VCaP (cell line): ENCODE measurements at regions not wholly inside any gene's neighbourhood (a gene's known extent, or its start where the extent isn't known, plus 50 kb on each side); places are given as distances from the start of the nearest gene placed in this dataset.
"Not testable (repeated sequence)": the region's sequence is repeated elsewhere in the genome, so short reads cannot be mapped to it uniquely, and the experiment has no call there.

Experiments
- H3K27ac ChIP-seq: fragments of 450-650 bp; 2 replicates; pipeline ENCODE4 v1.5.1; 2017
- TF ChIP-seq, protein P1 (sequence below): fragments of 450-650 bp; conservative IDR thresholded peaks from 2 replicates; pipeline ENCODE4 v1.5.1; 2017; ENCODE audit warnings: mild to moderate bottlenecking, moderate library complexity

DNA sequence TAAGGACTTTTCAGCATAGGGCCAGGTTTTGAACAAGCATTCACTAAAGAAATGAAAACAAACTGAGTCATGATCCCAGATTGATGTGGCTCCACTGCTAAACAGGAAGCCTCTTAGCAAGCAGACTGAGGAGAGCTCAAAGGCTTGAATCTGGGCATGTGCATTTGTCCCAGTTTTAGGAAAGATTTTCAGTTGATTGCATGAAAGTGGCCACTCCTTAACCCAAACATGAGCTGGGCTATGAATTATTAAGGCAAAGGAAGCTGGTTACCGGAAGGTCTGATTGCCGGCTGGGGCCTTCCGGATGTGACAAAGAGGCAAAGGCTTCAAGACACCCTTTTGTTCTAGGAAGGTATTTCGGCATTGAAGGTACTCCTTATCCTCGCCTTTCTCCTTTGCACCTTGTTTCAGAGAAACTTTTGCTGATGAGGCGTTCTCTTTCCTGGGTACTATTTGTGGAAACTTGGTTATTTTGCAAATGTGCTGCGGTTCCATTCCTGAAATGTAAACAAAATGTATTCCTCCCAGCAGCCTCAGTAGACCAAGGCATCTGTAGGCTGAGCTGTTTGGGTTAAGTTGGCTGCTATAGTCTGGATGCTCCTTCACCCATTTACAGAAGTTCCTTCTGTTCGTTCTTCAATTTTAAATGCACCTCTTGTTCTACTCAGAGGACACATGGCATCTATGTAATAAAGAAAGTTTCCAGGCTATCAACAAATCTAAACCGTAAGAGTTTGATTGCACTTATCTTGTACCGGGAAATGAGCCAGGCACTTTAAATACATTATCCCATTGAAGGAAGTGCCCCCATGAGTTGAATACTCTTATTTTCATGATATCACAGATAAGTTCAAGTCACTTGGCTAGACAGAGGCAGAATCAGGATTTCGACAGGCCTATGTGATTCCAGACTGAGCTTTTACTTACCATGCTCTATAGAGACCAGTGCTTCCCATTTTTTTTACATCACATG lies 115.6 kb upstream of the METAP2 start:
- TF ChIP-seq, protein P1, sequence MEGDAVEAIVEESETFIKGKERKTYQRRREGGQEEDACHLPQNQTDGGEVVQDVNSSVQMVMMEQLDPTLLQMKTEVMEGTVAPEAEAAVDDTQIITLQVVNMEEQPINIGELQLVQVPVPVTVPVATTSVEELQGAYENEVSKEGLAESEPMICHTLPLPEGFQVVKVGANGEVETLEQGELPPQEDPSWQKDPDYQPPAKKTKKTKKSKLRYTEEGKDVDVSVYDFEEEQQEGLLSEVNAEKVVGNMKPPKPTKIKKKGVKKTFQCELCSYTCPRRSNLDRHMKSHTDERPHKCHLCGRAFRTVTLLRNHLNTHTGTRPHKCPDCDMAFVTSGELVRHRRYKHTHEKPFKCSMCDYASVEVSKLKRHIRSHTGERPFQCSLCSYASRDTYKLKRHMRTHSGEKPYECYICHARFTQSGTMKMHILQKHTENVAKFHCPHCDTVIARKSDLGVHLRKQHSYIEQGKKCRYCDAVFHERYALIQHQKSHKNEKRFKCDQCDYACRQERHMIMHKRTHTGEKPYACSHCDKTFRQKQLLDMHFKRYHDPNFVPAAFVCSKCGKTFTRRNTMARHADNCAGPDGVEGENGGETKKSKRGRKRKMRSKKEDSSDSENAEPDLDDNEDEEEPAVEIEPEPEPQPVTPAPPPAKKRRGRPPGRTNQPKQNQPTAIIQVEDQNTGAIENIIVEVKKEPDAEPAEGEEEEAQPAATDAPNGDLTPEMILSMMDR = no peak
- H3K27ac ChIP-seq = no peak overlapping the region

DNA sequence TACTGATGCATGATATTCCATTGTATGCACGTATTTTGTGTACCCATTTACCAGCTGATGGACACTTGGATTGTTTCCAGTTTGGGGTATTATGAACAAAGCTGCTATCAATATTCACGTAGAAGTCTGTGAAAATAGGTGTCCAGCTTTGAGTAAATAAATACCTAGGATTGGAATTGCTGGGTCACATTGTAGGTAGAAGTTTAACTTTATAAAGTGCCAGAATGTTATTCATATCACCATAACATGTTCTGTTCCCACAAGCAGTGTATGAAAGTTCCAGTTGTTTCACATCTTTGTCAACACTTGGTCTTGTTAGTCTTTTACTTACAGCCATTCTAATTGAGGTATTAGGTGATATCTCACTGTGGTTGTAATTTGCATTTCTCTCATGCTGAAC lies 108.0 kb upstream of the METAP2 start:
- H3K27ac ChIP-seq = no peak overlapping the region
- TF ChIP-seq, protein P1 = no peak

DNA sequence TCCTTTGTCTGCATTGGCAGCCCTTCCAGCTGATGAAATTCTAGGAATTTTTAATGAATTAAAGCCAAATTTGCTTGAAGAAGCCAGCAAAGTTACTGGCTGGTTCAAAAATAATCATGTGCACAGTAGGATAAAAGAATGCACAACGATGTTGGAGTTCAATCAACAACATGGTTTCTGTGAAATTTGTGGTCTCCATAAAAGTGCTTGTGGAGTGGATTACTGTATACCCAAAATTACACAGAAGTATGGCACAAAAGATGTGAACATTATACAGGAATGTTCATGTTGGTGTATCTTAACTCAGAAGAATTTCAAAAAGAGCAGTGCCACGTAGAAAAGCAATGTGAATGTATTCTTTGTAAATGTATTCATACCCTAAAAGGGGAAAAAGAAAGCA lies 105.0 kb upstream of the METAP2 start:
- TF ChIP-seq, protein P1 = no peak
- no peak overlapping the region for H3K27ac ChIP-seq

GRCh38 chr12:95371571-95371970 lies 102.4 kb upstream of the METAP2 start:
- TF ChIP-seq, protein P1 = no peak
- H3K27ac ChIP-seq = no peak overlapping the region

DNA sequence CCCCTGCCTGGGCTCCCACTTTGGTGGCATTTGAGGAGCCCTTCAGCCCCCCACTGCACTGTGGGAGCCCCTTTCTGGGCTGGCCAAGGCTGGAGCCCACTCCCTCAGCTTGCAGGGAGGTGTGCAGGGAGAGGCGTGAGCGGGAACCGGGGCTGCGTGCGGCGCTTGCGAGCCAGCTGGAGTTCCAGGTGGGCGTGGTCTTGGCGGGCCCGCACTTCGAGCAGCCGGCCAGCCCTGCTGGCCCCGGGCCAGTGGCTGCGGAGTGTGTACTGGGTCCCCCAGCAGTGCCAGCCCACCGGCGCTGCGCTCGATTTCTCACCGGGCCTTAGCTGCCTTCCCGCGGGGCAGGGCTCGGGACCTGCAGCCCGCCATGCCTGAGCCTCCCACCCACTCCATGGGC lies 94.5 kb upstream of the METAP2 start:
- H3K27ac ChIP-seq = not testable (repeated sequence)

- H3K27ac ChIP-seq = not testable (repeated sequence)
These were observed 93.6 kb upstream of the METAP2 start for GRCh38 chr12:95380334-95380733.

DNA sequence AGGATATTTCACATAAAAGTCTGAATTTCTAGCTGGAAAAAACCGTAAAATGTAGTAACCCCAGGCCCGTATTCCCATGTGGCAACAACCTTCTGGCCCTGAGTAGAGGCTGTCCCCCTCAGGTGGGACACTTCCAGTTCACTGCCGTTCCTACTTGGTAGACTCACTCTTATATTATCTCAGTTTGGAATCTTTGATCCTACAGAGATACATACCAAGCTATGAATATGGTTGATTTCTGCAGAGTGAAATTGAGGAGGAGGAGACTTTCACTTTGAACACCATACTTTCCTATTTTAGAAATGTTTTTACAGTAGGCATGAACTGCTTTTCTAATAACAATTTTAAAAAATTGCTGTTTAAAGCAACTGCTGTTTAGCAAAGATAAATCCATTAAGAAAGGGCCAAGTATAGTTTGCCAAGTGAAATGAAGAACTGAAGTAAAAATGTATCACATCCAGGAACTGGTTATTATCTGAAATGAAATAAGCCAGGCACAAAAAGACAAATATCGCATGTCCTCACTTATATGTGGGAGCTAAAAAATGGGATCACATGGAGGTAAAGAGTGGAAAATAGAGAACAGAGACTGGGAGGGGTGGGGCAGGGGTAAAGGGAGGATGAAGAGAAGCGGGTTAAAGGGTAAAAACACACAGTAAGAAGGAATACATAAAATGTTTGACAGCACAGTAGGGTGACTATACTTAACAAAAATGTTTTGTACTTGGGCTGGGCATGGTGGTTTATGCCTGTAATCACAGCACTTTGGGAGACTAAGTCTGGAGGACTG lies 92.8 kb upstream of the METAP2 start:
- TF ChIP-seq, protein P1 = no peak
- no peak overlapping the region for H3K27ac ChIP-seq

- TF ChIP-seq, protein P1 = peak; percentile 53
- H3K27ac ChIP-seq = peak overlapping the region; percentile 52
These were observed 90.0 kb upstream of the METAP2 start for GRCh38 chr12:95383920-95384319.
